NCI-H1694 treated with DMSO at 0.1 percent for 48 hours (cell line): ENCODE measurements at regions not wholly inside any gene's neighbourhood (a gene's known extent, or its start where the extent isn't known, plus 50 kb on each side); places are given as distances from the start of the nearest gene placed in this dataset.

Experiments
- DNase-seq: peaks from one replicate; lab custom pipeline; 2025; lab: John Stamatoyannopoulos, UW

DNA sequence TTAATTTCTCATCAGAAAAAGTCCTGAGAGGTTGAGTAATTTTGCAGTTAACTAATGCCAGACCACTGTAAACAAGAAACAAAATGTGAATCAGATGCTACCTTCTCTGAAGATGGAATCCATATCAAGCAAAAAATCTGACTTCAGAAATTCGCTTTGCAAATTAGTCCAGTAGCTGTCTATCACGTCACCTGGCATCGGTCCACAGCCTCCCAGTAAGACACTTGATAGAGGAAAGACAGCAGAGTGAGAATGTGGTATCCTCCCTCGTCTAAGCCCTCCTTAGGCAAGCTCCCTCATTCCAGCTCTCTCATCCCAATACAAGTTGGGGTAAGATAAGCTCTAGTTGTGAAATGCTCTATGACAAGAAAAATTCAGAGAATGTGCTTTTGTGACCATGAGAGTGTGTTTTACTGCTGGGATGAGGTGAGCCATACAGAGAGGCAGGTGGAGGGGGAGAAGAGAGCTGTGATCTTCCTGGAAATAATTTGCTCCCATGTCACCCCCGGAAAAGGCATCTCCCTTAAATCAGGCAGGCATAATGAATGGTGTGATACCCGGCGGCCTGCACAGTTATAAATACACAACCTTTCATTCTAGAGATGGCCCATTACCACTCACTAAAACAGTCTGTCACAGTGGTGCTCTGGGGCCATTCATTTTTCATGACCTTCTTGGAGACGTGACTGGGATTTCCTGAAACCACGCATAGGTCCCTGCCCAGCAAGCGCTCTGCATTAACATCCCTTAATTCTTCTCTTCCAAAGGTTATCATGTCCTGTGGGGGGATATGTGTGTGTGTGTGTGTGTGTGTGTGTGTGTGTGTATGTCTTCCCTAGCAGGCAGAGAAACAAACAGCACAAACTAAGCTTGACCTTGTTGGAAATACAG is 602.0 kb upstream of the KCNMB2 start:
- no peak for DNase-seq

DNA sequence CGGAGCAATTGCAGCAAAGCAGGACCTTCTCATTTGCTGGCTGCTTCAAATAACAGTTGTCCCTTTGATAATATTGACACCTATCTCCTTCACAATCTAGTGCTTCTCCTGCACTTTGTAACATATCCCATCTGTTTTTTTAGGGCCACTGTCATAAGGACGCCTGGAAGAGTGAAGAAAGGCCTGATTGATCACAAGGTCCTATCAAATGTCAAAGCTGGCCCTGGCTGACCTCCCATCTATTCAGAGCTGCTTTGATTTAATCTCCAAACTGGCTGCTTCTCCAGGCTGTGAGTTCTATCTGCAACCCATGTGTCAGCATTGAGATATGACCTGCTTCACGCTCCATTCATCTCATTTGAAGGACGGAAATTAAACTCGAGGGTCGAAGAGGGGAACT is 601.2 kb upstream of the KCNMB2 start:
- DNase-seq: no peak

- no peak for DNase-seq
Observed at GRCh38 chr3:177936721-177937120, 599.5 kb upstream of the KCNMB2 start.

DNA sequence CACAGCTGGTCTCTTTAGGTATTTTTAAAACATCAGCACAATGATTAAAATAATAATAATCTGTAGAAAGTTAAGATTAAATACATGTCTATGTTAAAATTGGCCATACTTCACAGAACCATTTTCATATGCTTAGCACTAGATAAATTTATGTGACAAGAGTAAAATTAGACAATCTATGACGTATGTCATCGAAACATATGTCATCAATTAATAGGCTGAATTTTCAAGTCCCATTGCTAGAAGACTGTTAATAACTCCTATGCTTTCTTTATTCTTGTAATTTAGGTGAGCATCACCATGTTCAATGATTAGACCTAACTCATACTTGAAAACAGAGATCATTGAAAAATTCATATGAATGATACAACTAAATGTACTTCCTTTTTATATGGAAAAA is 593.3 kb upstream of the KCNMB2 start:
- no peak for DNase-seq

DNA sequence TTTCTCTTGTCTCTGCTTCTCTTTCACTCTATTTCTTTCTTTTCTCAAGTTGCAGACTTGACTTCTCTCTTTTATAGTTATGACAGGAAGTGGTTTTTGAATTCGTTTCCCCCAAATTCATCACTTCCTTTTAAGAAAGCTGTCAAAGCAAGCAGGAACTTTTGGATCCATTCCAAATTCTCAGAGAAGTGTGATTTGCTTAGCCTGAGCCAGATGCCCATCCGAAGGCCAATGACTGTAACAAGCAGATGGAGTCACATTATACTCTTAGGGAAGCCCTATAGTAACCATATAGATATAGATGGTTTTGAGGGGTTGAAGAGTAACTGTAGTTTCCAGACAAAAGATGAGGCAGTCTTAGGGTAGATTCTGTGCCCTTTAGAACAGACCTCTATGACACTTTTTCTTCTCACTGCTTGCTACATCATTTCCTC is 592.0 kb upstream of the KCNMB2 start:
- no peak for DNase-seq

GRCh38 chr3:177946048-177946447 is 590.2 kb upstream of the KCNMB2 start:
- DNase-seq: no peak

DNA sequence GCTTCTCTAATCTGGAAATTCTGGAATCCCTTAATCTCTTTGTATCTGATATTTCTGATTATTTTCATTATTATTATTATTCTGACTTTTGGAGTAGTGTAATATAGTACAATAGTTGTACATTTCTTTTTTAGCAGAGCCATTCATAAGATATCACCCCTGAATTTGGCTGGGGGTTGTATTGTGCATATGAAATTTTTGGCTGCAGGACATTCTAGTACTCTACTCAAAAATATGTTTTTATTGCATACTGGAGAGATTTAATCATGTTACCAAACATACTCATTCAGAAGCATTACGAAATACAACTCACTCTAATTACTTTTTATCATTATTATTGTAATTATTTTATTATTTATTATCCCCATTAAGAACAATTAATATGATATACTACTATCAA is 589.7 kb upstream of the KCNMB2 start:
- DNase-seq: no peak

DNA sequence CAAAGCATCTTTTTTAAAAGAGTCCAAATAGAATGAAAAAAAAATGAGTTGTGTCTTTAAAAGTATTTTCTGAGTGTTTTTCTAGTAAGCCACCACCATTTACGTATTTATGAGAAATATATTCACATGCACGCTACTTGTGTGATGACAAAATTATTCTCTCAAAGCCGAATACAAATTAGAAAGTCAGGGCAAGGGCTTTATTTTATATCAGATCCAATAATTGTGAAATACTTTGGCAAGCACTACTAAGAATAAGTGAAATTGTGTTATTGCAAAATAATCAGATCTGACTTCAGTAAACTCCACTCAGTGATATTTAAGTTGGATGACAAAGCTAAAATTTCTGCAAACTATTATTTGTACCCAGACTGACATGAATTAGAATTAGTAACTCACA is 589.3 kb upstream of the KCNMB2 start:
- DNase-seq: no peak

DNA sequence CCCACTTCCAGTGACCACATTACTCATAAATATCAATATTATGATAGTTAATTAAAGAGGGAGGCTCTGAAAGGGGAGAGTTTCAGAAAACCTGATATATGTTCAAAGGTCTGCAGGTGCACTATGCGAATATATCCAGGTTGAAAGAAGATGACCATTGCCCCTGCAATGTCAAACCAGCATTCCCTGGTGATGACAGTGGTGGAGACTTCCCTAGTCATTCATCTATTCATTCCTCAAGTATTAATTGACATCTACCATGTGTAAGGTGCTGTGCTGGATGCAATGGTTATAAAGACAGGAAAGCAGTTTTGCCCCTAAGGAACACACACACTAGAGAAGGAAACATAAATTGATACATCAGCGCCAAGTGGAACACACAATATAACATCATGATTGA is 588.3 kb upstream of the KCNMB2 start:
- no peak for DNase-seq

- no peak for DNase-seq
Observed at GRCh38 chr3:177948716-177949425, 587.4 kb upstream of the KCNMB2 start.

DNA sequence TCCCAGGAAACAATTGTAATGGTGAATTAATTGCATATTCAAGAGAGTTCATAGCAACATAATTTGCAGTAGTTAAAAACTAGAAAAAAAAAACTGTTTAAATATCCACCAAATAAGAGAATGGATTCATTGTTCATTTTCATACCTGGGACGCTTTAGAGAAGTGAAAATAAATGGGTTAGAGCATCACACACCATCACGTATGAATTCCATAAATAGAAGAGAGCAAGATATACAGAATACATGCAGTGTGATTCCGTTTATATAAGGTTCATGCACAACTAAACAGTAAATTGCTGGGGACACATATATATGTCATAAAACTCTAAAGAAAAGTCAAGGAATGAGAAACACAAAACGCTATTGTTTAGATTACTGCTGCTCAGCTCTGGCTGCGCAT is 577.0 kb upstream of the KCNMB2 start:
- DNase-seq: no peak

DNA sequence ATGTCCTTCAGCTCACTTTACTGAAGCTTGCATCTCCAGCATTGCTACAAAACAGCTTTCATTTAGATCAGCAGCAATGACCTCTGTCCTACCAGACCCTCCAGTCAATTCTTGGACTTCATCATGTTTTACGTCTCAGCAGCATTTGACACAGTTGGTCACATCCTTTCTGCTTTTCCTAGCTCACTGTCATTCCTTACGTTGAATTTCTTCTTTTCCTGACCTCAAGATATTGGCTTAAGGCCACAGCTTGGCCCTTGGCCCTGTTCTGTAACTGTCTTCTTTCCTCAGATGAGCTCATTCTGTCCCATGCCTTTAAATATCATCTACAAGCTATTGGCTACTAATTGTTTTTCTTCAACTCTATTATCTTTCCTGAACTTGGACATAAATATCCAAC is 576.2 kb upstream of the KCNMB2 start:
- no peak for DNase-seq

GRCh38 chr3:177960722-177961121 is 575.5 kb upstream of the KCNMB2 start:
- no peak for DNase-seq

- no peak for DNase-seq
Observed at GRCh38 chr3:177961784-177962183, 574.5 kb upstream of the KCNMB2 start.

GRCh38 chr3:177966493-177966892 is 569.7 kb upstream of the KCNMB2 start:
- DNase-seq: no peak

GRCh38 chr3:177968891-177969290 is 567.3 kb upstream of the KCNMB2 start:
- no peak for DNase-seq

DNA sequence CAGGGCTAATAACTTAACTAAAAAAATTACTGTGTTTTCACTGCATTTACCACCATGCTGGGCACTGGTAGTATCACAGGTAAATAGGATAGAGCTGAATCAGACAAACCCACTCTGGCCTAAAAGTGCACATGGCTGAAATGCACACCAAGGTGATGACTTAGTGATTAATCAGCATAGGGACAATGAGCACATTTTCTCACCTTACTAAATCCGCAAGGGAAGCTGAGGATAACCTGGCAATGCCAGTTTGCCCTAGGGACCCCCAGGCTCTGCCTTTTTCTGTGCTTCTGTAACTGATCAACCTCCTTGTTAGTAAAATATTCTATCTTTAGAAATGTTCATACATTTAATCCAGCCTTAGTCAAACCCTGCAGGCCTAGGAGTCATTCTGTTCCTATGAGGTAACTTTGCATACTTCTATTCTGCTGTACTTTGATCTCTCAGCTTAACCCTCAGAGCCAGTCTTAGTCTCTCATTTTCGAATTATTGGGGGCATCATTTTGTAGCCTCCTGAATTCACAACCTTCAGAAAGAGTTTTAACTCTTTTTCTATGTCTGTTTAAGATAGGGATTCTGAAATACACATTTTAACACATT is 562.9 kb upstream of the KCNMB2 start:
- DNase-seq: no peak

DNA sequence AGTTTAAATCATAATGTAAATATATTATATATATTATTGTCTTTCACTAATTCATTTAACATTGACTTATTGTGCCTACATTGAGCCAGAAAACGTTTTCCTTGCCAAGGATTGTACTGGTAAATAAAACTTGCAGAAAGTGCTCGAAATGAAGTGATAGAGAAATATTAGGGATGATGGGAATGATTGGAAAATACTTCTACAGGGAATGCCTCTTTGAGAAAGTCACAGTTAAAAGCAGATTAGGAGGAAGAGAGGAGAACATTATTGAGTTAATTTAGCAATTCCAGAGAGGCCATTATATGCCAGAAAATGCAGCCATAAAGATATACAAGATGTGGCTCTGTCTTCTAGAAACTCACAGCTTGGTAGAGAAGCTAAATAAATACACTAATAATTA is 560.0 kb upstream of the KCNMB2 start:
- no peak for DNase-seq

- DNase-seq: no peak
Observed at GRCh38 chr3:177976866-177977265, 559.4 kb upstream of the KCNMB2 start.

GRCh38 chr3:177977381-177978158 is 558.7 kb upstream of the KCNMB2 start:
- no peak for DNase-seq

- DNase-seq: no peak
Observed at GRCh38 chr3:177978946-177979345, 557.3 kb upstream of the KCNMB2 start.

GRCh38 chr3:177979703-177980102 is 556.5 kb upstream of the KCNMB2 start:
- peak; percentile 62 for DNase-seq
